Thymus (tissue), 11 donors: ENCODE measurements at regions not wholly inside any gene's neighbourhood (a gene's known extent, or its start where the extent isn't known, plus 50 kb on each side); places are given as distances from the start of the nearest gene placed in this dataset.

Source experiments
- DNase-seq, 9 donors: peaks; one replicate each; pipeline ENCODE4 v3.0.0-alpha.2; 2013; ENCODE audit warnings: low spot score in 9 of 9, low read depth in 6 of 9, missing footprints in 1 of 9
- H3K27ac ChIP-seq, 2 donors: one replicate each; pipeline ENCODE4 v1.5.1; 2013; ENCODE audit warnings: control low read depth in 1 of 2, low read depth in 1 of 2, low read length in 1 of 2, mild to moderate bottlenecking in 1 of 2, moderate library complexity in 1 of 2
- H3K27me3 ChIP-seq, 2 donors: one replicate each; pipeline ENCODE4 v1.5.1; 2013; ENCODE audit warnings: low read length in 1 of 2; ENCODE audit not compliant: control insufficient read depth in 2 of 2, insufficient read depth in 1 of 2
- H3K36me3 ChIP-seq, 2 donors: one replicate each; pipeline ENCODE4 v1.5.1; 2013; ENCODE audit warnings: low read length in 1 of 2, mild to moderate bottlenecking in 1 of 2, moderate library complexity in 1 of 2; ENCODE audit not compliant: control insufficient read depth in 2 of 2, insufficient read depth in 2 of 2
- H3K4me1 ChIP-seq, 2 donors: one replicate each; pipeline ENCODE4 v1.5.1; 2013; ENCODE audit warnings: low read length in 2 of 2; ENCODE audit not compliant: control insufficient read depth in 2 of 2, insufficient read depth in 2 of 2
- H3K4me3 ChIP-seq, 2 donors: one replicate each; pipeline ENCODE4 v1.5.1; 2013; ENCODE audit warnings: low read length in 2 of 2, control low read depth in 1 of 2, mild to moderate bottlenecking in 1 of 2
- H3K9me3 ChIP-seq, 2 donors: one replicate each; pipeline ENCODE4 v1.5.1; 2013; ENCODE audit warnings: low read length in 1 of 2, mild to moderate bottlenecking in 1 of 2; ENCODE audit not compliant: control insufficient read depth in 2 of 2, insufficient read depth in 1 of 2
- WGBS: extraction: QIAGEN DNeasy Blood & Tissue Kit; methylation state at CpG from one replicate; pipeline ENCODE4 v1.1.7; 2013; 5-methylcytosine and 5-hydroxymethylcytosine counted together
- donor health status: healthy.

GRCh38 chr15:88982946-88983342 is 69.8 kb upstream of the MFGE8 start:
- H3K4me1 ChIP-seq: no peaks in the 10 kb centered on the region
- no peak overlapping the region for H3K4me3 ChIP-seq
- H3K27me3 ChIP-seq: no peaks in the 10 kb centered on the region
- DNase-seq: no peak
- WGBS: 97% methylated on average over 2 of the region's 2 CpGs
- no peak overlapping the region for H3K27ac ChIP-seq
- H3K9me3 ChIP-seq: no peaks in the 10 kb centered on the region
- H3K36me3 ChIP-seq: no peaks in the 10 kb centered on the region

GRCh38 chr15:88983861-88984429 is 70.8 kb upstream of the MFGE8 start:
- no peaks in the 10 kb centered on the region for H3K27me3 ChIP-seq
- no peaks in the 10 kb centered on the region for H3K9me3 ChIP-seq
- DNase-seq: no peak
- H3K4me3 ChIP-seq: no peak overlapping the region
- H3K4me1 ChIP-seq: no peaks in the 10 kb centered on the region
- H3K27ac ChIP-seq: no peak overlapping the region
- WGBS: 96% methylated on average over 9 of the region's 9 CpGs
- no peaks in the 10 kb centered on the region for H3K36me3 ChIP-seq

DNA sequence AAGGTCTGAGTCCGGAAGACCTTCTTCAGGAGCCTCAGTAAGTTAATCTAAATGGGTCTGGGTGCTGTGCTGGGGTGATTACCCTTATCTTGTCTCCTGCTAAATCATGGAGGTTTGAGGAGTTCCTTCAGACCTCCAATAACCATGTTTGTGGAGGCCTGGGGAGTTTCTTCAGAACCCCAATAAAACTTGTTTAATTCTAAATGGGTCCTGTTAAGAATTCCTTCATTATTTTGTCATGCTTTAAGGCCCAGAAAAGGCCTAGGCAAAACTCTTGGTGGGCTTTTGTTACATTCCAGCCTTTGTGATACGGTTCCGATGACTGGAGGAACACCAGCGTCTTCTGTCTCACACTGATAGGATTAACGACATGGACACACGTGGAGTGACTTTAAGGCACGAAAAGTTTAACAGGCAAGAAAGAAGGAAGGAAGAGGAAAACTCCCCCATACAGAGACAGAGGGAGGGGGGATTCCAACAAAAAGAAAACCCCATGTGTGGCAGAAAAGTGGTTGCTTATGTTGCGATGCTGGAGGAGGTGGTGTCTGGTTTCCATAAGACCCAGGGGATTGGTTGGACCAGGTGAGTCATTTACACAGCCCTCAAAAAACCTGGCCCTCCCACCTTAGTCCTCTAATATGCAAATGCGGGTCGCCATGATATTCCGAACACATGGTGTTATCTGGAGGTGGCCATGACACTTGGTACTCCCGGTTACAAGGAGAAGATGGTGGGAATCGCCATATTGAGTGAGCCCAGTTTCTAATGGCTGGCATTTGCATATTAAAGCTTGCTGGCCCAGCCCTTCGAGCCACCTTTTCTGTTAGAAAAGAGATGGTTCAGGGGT is 72.6 kb upstream of the MFGE8 start:
- Histone ChIP-seq H3K4me1 (no peaks in the 10 kb centered on the region), H3K27ac (no peak overlapping the region), H3K4me3 (no peak overlapping the region), H3K27me3 (no peaks in the 10 kb centered on the region), H3K9me3 (no peaks in the 10 kb centered on the region), H3K36me3 (no peaks in the 10 kb centered on the region)
- WGBS: 95% methylated on average over 14 of the region's 14 CpGs
- no peak for DNase-seq

GRCh38 chr15:88986949-88987590 is 73.9 kb upstream of the MFGE8 start:
- H3K36me3 ChIP-seq: no peaks in the 10 kb centered on the region

GRCh38 chr15:88987591-88987933 is 74.4 kb upstream of the MFGE8 start:
- no peak for DNase-seq
- no peaks in the 10 kb centered on the region for H3K36me3 ChIP-seq
- H3K9me3 ChIP-seq: no peaks in the 10 kb centered on the region
- H3K4me1 ChIP-seq: no peaks in the 10 kb centered on the region
- H3K4me3 ChIP-seq: no peak overlapping the region
- H3K27ac ChIP-seq: no peak overlapping the region
- WGBS: 79% methylated on average over 7 of the region's 7 CpGs
- H3K27me3 ChIP-seq: no peaks in the 10 kb centered on the region

More at GRCh38 chr15:88986949-88987590, 73.9 kb upstream of the MFGE8 start:
- Histone ChIP-seq H3K4me3 (no peak overlapping the region), H3K27me3 (no peaks in the 10 kb centered on the region), H3K9me3 (no peaks in the 10 kb centered on the region), H3K27ac (no peak overlapping the region), H3K4me1 (no peaks in the 10 kb centered on the region)
- no peak for DNase-seq
- WGBS: 96% methylated on average over 11 of the region's 11 CpGs

DNA sequence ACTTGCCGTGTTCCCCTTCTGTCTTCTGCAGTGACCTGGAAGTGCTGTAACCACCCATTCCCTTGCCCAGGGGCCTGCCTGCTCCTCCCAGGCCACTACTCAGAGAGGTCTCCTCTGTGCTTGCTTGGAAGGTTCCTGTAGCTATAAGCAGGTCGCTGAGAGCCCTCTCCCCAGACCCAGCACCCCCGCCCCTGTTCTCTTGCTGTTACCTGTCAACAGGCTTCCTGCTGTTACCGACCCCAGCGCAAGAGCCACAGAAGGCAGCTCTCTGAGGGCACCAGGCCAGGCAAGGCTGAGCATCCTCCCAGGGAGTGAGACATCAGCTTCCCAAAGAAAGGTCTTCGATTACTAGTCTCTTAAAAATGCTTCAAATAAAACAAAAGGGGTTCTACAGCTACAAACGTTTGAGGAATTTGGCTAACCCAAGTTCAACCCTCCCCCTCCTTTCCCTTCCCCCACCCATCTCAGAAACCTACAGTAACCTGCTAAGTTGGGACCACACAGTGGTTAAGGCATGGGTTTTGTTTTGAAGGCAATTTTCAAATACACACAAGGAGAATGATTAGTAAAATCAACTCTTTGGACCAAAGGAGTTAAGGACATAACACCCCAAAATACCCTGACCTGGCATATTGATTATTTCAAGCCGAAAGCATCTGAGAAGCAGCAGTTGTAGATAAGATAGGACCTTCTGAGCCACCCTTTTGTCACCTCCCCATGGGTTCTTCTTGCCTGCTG is 74.9 kb upstream of the MFGE8 start:
- DNase-seq: no peak
- Histone ChIP-seq H3K9me3 (no peaks in the 10 kb centered on the region), H3K36me3 (no peaks in the 10 kb centered on the region), H3K27me3 (no peaks in the 10 kb centered on the region), H3K4me1 (no peaks in the 10 kb centered on the region), H3K27ac (no peak overlapping the region), H3K4me3 (no peak overlapping the region)
- WGBS: 58% methylated on average over 8 of the region's 8 CpGs

GRCh38 chr15:88989578-88989977 is 76.4 kb upstream of the MFGE8 start:
- H3K9me3 ChIP-seq: no peaks in the 10 kb centered on the region
- no peaks in the 10 kb centered on the region for H3K36me3 ChIP-seq
- no peak overlapping the region for H3K4me3 ChIP-seq
- H3K4me1 ChIP-seq: no peaks in the 10 kb centered on the region
- no peak for DNase-seq
- no peak overlapping the region for H3K27ac ChIP-seq
- no peaks in the 10 kb centered on the region for H3K27me3 ChIP-seq
- WGBS: 97% methylated on average over 5 of the region's 5 CpGs

DNA sequence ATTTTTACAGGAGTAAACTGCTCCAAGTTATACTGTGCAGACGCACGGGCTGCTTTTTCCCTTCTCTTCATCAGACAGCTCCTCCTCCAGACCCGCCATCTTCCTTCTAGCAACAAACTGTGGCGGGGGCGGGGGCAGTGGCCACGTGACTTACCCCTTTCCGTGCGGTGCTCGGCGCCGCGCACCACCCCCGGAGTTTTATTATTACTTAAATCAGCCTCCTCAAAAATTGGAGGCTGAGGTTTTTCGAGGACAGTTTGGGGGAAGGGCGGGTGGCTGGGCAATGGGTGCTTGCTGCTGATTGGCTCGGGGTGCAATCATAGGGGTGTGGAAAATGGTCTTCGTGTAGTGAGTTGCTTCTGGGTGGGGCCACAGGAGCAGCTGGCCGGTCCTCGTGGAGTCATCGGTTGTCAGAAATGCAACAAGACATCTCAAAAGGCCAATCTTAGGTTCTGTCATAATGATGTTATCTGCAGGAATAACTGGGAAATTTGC is 77.1 kb upstream of the MFGE8 start:
- 97% methylated on average over 20 of the region's 20 CpGs for WGBS
- Histone ChIP-seq H3K4me3 (no peak overlapping the region), H3K36me3 (no peaks in the 10 kb centered on the region), H3K27ac (no peak overlapping the region), H3K9me3 (no peaks in the 10 kb centered on the region), H3K4me1 (no peaks in the 10 kb centered on the region), H3K27me3 (no peaks in the 10 kb centered on the region)
- DNase-seq: no peak

DNA sequence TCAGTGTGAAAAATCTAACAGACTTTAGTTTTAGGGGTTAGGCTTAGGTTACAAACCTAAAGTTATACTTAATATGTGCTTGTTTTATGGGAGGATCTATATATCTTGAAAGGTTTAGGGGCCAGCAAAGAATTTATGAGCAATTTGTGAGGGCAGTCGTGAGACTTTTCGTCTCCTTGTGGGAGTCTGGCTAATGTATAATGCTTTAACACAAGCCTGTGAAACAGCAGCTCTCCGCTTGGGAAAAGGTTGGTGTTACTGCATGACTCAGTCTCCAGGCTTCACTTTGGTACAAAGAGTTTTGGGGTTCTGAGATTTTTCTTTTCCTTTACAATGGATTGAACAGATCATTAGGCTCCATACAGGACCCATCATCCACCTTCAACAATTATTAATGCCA is 79.0 kb upstream of the MFGE8 start:
- H3K4me1 ChIP-seq: no peaks in the 10 kb centered on the region
- H3K4me3 ChIP-seq: no peak overlapping the region
- no peak for DNase-seq
- no peaks in the 10 kb centered on the region for H3K36me3 ChIP-seq
- 97% methylated on average over 3 of the region's 3 CpGs for WGBS
- no peaks in the 10 kb centered on the region for H3K27me3 ChIP-seq
- no peaks in the 10 kb centered on the region for H3K9me3 ChIP-seq
- no peak overlapping the region for H3K27ac ChIP-seq
